Keratinocyte (primary cell): ENCODE measurements at regions not wholly inside any gene's neighbourhood (a gene's known extent, or its start where the extent isn't known, plus 50 kb on each side); places are given as distances from the start of the nearest gene placed in this dataset.

Experiments
- EZH2 ChIP-seq: IDR thresholded peaks from one replicate; pipeline ENCODE4 v1.6.1; 2012; ENCODE audit warnings: inconsistent platforms, mild to moderate bottlenecking, low read length, moderate library complexity
- TF ChIP-seq, protein P1 (sequence below), 3 experiments: IDR thresholded peaks in 1 of 3; conservative IDR thresholded peaks in 1 of 3; optimal IDR thresholded peaks in 1 of 3; 2 replicates in 2 of 3; 3 replicates in 1 of 3; pipeline versions ENCODE3 to v1.5.1; 2011; ENCODE audit warnings: low read length in 3 of 3, mild to moderate bottlenecking in 3 of 3, moderate library complexity in 2 of 3, control low read depth in 1 of 3, inconsistent platforms in 1 of 3; ENCODE audit not compliant: insufficient read depth in 2 of 3; ENCODE audit errors: extremely low read depth in 1 of 3

DNA sequence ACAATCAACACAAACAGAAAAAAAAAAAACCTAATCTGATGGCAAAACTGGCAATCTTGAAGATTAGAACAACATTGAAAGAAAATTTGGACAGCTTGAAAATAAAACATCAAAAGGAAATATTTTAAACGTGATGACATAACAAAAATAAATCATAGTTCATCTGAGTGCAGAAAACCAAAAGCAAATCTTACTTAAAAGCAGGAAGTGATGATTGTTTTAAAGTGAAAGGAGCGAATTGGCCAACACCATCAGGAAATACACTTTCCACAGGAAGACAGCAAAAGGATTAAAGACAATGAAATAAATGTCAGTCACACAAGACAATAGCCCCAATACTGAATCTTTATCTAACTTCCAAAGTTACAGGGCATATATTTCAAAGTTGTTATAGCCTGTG is 696.5 kb upstream of the CHORDC1 start:
- TF ChIP-seq, protein P1, sequence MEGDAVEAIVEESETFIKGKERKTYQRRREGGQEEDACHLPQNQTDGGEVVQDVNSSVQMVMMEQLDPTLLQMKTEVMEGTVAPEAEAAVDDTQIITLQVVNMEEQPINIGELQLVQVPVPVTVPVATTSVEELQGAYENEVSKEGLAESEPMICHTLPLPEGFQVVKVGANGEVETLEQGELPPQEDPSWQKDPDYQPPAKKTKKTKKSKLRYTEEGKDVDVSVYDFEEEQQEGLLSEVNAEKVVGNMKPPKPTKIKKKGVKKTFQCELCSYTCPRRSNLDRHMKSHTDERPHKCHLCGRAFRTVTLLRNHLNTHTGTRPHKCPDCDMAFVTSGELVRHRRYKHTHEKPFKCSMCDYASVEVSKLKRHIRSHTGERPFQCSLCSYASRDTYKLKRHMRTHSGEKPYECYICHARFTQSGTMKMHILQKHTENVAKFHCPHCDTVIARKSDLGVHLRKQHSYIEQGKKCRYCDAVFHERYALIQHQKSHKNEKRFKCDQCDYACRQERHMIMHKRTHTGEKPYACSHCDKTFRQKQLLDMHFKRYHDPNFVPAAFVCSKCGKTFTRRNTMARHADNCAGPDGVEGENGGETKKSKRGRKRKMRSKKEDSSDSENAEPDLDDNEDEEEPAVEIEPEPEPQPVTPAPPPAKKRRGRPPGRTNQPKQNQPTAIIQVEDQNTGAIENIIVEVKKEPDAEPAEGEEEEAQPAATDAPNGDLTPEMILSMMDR (optimal IDR thresholded peaks at IDR 0.05 in 1 of 3, IDR thresholded peaks at IDR 0.05 in 1 of 3, conservative IDR thresholded peaks at IDR 0.05 in 1 of 3; ENCODE audit: extremely low read depth in 1 of 3, insufficient read depth in 2 of 3, low read length in 3 of 3) = no peak
- no peak for TF ChIP-seq EZH2
